Omental fat pad (tissue), 3 donors: ENCODE measurements at regions not wholly inside any gene's neighbourhood (a gene's known extent, or its start where the extent isn't known, plus 50 kb on each side); places are given as distances from the start of the nearest gene placed in this dataset.

Source experiments
- ATAC-seq: fragments of 150-250 bp; one replicate; pipeline ENCODE4 v1.9.1; 2016; ENCODE audit warnings: mild to moderate bottlenecking, moderate library complexity; ENCODE audit not compliant: low FRiP score
- DNase-seq: peaks from one replicate; pipeline ENCODE4 v3.0.0-alpha.2; 2019; ENCODE audit warnings: low spot score
- TF ChIP-seq, protein P1 (sequence below), 3 donors: fragments of 450-650 bp; IDR thresholded peaks; one replicate each; pipeline ENCODE4 v1.5.1; 2016 to 2017; ENCODE audit warnings: antibody characterized with exemption in 3 of 3, mild to moderate bottlenecking in 3 of 3, moderate library complexity in 2 of 3

DNA sequence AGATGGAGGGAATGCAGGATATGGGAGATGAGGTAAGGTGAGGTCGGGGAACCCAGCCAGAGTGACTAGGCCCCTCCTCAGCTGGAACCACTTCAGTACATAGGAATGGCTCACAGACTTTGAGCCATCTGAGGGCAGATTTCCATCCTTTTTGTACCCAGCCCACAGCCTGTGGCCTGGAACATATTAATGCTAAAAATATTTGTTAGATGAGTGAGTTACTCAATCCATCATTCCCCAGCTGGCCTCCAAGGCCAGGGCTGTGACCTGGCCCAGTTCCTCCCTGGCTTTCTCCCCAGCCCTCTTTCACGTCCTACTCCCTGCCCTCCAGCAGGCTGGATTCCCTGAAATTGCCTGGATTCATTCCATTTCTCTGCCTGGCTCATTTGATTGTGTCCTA, 57.2 kb upstream of the PRDM11 start:
- DNase-seq (peak; percentile 49), ATAC-seq (peak; percentile 93)
- TF ChIP-seq, protein P1, sequence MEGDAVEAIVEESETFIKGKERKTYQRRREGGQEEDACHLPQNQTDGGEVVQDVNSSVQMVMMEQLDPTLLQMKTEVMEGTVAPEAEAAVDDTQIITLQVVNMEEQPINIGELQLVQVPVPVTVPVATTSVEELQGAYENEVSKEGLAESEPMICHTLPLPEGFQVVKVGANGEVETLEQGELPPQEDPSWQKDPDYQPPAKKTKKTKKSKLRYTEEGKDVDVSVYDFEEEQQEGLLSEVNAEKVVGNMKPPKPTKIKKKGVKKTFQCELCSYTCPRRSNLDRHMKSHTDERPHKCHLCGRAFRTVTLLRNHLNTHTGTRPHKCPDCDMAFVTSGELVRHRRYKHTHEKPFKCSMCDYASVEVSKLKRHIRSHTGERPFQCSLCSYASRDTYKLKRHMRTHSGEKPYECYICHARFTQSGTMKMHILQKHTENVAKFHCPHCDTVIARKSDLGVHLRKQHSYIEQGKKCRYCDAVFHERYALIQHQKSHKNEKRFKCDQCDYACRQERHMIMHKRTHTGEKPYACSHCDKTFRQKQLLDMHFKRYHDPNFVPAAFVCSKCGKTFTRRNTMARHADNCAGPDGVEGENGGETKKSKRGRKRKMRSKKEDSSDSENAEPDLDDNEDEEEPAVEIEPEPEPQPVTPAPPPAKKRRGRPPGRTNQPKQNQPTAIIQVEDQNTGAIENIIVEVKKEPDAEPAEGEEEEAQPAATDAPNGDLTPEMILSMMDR (IDR thresholded peaks at IDR 0.05): no peak

DNA sequence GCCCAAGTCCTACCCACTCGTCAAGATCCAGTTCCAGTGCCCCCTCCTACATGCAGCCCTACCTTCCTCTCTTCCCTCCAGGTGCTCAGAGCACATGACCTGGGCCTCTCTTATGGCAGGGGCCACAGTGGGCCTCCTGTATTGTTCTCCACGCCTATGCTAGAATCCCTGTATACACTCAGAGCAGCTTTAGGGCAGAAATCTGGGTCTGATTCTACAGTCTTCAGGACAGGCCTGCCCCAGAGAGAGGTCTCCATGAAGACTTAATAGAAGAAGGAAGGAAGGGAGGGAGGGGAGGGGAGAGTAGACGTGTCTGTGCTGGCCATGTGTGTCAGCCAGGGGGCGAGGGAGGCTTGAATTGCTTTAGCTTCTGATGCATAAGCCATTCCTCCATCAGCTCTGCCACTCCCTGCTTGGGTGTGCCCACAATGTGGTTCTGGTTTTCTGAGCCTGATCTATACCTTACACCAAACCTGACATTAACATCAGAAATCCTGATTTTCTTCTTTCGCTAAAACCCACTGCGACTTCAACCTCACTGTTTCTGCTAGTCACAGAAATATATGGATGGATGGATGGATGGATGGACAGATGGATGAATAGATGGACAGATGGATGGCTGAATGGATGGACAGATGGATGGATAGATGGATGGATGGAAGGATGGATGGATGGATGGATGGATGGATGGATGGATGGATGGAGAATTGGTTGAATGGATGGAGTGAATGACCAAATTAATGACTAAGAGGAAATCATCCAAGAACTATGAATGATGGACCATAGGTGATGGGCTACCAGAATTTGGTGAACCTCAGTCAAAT, 56.6 kb upstream of the PRDM11 start:
- ATAC-seq: no peak

DNA sequence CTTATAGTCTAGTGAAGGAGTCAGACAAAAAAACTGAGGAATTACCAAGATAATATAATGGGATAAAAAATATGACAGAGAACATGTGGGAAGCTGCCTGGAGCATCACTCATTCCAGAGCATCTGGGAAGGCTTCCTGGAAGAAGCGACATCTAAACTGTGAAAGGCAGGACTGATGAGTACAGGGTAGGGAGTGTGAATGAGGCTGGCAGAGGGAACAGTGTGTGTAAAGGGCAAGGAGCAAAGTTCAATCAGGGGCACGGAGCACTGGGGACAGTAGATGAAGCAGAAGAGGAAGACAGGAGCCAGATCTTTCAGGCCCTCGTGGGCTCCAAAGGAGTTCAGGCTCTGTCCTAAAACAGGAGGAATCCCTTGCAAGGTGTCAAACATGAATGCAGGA, 55.8 kb upstream of the PRDM11 start:
- ATAC-seq (no peak), DNase-seq (no peak)
- TF ChIP-seq, protein P1 (IDR thresholded peaks at IDR 0.05): no peak

More for the DNA sequence above, 56.6 kb upstream of the PRDM11 start:
- TF ChIP-seq, protein P1 (IDR thresholded peaks at IDR 0.05): no peak
- DNase-seq: no peak

DNA sequence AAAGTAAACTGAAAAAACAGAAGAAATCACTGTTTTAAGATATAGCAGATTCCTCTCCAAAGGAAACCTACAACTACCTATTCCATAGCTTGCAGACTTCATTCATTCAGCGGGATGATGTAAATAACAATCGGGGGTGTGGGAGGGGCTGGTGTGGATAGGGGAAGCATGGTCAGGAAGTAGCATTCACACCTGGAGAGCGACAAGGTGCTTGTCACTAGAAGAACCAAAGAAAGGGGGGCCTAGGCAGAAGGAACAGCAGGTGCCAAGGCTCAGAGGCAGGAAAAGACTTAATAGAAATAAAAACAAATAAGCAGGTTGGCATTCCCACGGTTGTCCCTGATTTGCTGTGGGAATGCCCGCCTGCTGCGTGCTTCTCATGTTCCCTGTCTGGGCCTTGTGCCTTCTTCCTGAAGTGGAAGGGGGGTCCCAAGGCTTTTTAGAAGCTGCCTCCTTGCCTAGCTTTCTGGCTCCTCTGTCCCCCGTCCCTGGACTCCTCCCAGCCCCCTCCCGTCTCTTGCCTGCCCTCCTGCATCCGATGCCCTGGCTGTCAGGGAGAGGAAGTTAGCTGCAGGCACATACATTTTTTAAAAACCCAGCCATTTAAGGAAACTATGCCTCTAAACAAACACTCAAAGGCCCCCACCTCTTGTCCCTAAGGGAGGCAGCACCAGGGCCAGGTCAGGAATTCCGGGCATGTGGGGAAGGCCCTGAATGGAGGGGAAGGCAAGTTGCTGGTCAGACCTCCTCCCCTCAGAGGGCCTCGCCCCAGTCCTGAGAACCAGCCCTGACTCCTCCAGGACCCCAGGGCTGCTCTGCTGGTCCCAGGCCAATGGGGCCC, 54.7 kb upstream of the PRDM11 start:
- TF ChIP-seq, protein P1 (IDR thresholded peaks at IDR 0.05): no peak
- ATAC-seq (no peak), DNase-seq (no peak)

DNA sequence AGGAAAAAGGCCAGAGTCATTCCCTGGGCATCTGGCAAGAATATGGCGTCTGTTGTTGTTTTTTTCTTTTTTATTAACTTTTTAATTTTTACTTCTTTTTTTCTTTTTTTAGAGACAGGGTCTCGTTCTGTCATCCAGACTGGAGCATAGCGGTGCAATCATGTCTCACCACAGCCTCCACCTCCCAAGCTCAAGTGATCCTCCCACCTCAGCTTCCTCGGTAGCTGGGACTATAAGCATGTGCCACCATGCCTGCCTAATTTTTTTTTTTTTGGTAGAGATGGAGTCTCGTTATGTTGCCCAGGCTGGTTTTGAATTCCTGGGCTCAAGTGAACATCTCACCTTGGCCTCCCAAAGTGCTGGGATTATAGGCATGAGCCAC, 54.0 kb upstream of the PRDM11 start:
- no peak for DNase-seq
- TF ChIP-seq, protein P1 (IDR thresholded peaks at IDR 0.05): no peak
- no peak for ATAC-seq

DNA sequence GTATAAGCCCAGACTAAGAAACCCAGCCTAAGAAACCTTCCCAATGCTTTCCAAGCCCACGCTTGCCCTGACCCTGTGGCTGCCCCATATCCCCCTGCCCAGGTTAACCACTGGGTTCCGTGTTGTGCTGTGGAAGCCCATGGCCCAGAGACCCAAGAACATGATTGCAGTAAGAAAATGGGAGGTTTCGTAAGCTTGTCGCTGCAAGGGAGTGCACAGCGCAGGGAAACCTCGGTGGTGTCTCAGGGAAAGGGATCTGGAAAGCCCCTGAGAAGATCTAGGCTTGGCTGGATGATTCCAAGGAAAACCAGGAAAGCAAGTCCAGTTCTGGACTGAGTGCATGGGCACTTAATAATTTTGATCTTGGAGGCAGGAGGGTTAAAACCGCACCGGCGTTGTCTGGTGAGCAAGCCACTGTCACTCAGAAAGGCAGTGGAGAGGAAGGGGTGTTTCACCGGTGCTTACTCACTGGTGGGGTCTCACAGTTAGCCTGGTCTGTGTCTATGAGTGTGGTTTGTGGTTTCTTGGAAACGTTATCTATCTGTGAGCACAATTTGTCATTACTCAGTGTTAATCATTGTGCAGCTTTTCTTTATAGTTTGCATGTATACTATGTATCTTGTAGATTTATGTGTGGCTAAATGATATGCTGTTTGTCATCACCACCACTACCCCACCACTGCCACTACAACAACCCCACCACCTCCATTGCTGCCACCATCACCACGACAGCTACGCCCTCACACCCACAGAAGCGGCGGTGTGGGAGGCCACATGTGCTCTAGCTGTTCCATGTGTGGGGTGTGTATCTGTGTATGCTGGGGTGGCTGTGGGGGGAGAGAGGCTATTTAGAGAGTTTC, 53.3 kb upstream of the PRDM11 start:
- TF ChIP-seq, protein P1 (IDR thresholded peaks at IDR 0.05): no peak
- no peak for DNase-seq
- peak; percentile 38 for ATAC-seq
